ENCODE measurements at regions not wholly inside any gene's neighbourhood (a gene's known extent, or its start where the extent isn't known, plus 50 kb on each side); places are given as distances from the start of the nearest gene placed in this dataset.

- H3K27ac Mint-ChIP-seq, result no peak overlapping the region
- H3K4me3 Mint-ChIP-seq, result no peak overlapping the region
- H3K36me3 Mint-ChIP-seq, result no peaks in the 10 kb centered on the region
- DNase-seq, result no peak
- CTCF ChIA-PET, result no interaction called here
- no peaks in the 10 kb centered on the region for H3K27me3 Mint-ChIP-seq
- no peaks in the 10 kb centered on the region for H3K4me1 Mint-ChIP-seq
- no peaks in the 10 kb centered on the region for H3K9me3 Mint-ChIP-seq
These were observed 276.3 kb downstream of the PSAT1 start for GRCh38 chr9:78573205-78573604.

GRCh38 chr9:78573669-78574068, 276.7 kb downstream of the PSAT1 start:
- Mint-ChIP-seq H3K27me3 (no peaks in the 10 kb centered on the region), H3K27ac (no peak overlapping the region), H3K9me3 (no peaks in the 10 kb centered on the region), H3K4me3 (no peak overlapping the region), H3K4me1 (no peaks in the 10 kb centered on the region), H3K36me3 (no peaks in the 10 kb centered on the region)
- no peak for DNase-seq
- CTCF ChIA-PET, result no interaction called here

- Mint-ChIP-seq H3K27ac (no peak overlapping the region), H3K4me3 (no peak overlapping the region), H3K36me3 (no peaks in the 10 kb centered on the region), H3K27me3 (no peaks in the 10 kb centered on the region), H3K4me1 (no peaks in the 10 kb centered on the region), H3K9me3 (no peaks in the 10 kb centered on the region)
- CTCF ChIA-PET, result no interaction called here
- DNase-seq, result no peak
These were observed 277.6 kb downstream of the PSAT1 start for GRCh38 chr9:78574354-78575045.

- H3K4me1 Mint-ChIP-seq, result no peaks in the 10 kb centered on the region
- H3K27me3 Mint-ChIP-seq, result no peaks in the 10 kb centered on the region
- no peak overlapping the region for H3K27ac Mint-ChIP-seq
- no peak overlapping the region for H3K4me3 Mint-ChIP-seq
- H3K9me3 Mint-ChIP-seq, result no peaks in the 10 kb centered on the region
- no peak for DNase-seq
- CTCF ChIA-PET, result no interaction called here
- H3K36me3 Mint-ChIP-seq, result no peaks in the 10 kb centered on the region
These were observed 278.2 kb downstream of the PSAT1 start for GRCh38 chr9:78575081-78575480.

- H3K36me3 Mint-ChIP-seq, result no peaks in the 10 kb centered on the region
- DNase-seq, result no peak
- CTCF ChIA-PET, result no interaction called here
- H3K27ac Mint-ChIP-seq, result no peak overlapping the region
- H3K4me3 Mint-ChIP-seq, result no peak overlapping the region
- no peaks in the 10 kb centered on the region for H3K4me1 Mint-ChIP-seq
- no peaks in the 10 kb centered on the region for H3K27me3 Mint-ChIP-seq
- no peaks in the 10 kb centered on the region for H3K9me3 Mint-ChIP-seq
These were observed 278.8 kb downstream of the PSAT1 start for GRCh38 chr9:78575771-78576170.

GRCh38 chr9:78577156-78577906, 280.4 kb downstream of the PSAT1 start:
- Mint-ChIP-seq H3K27me3 (no peaks in the 10 kb centered on the region), H3K4me3 (no peak overlapping the region), H3K9me3 (no peaks in the 10 kb centered on the region), H3K36me3 (no peaks in the 10 kb centered on the region), H3K4me1 (no peaks in the 10 kb centered on the region), H3K27ac (no peak overlapping the region)
- CTCF ChIA-PET, result no interaction called here
- no peak for DNase-seq

GRCh38 chr9:78578072-78578471, 281.1 kb downstream of the PSAT1 start:
- H3K9me3 Mint-ChIP-seq, result no peaks in the 10 kb centered on the region
- no peak for DNase-seq
- H3K4me1 Mint-ChIP-seq, result no peaks in the 10 kb centered on the region
- CTCF ChIA-PET, result no interaction called here
- H3K36me3 Mint-ChIP-seq, result no peaks in the 10 kb centered on the region
- H3K27me3 Mint-ChIP-seq, result peaks cover 4% of the 10 kb centered on the region
- H3K4me3 Mint-ChIP-seq, result no peak overlapping the region
- no peak overlapping the region for H3K27ac Mint-ChIP-seq

- H3K4me1 Mint-ChIP-seq, result no peaks in the 10 kb centered on the region
- no peaks in the 10 kb centered on the region for H3K36me3 Mint-ChIP-seq
- DNase-seq, result no peak
- CTCF ChIA-PET, result no interaction called here
- no peak overlapping the region for H3K27ac Mint-ChIP-seq
- no peaks in the 10 kb centered on the region for H3K9me3 Mint-ChIP-seq
- peaks cover 5% of the 10 kb centered on the region for H3K27me3 Mint-ChIP-seq
- no peak overlapping the region for H3K4me3 Mint-ChIP-seq
These were observed 285.9 kb downstream of the PSAT1 start for GRCh38 chr9:78582821-78583220.

GRCh38 chr9:78584589-78584988, 287.7 kb downstream of the PSAT1 start:
- Mint-ChIP-seq H3K27me3 (peaks cover 6% of the 10 kb centered on the region), H3K27ac (no peak overlapping the region), H3K4me3 (no peak overlapping the region), H3K9me3 (no peaks in the 10 kb centered on the region), H3K36me3 (no peaks in the 10 kb centered on the region), H3K4me1 (no peaks in the 10 kb centered on the region)
- no peak for DNase-seq
- CTCF ChIA-PET, result no interaction called here

GRCh38 chr9:78585909-78586308, 289.0 kb downstream of the PSAT1 start:
- DNase-seq, result no peak
- H3K4me3 Mint-ChIP-seq, result no peak overlapping the region

GRCh38 chr9:78590068-78590467, 293.1 kb downstream of the PSAT1 start:
- Mint-ChIP-seq H3K9me3 (no peaks in the 10 kb centered on the region), H3K36me3 (no peaks in the 10 kb centered on the region), H3K4me1 (peaks cover 18% of the 10 kb centered on the region), H3K27ac (no peak overlapping the region), H3K4me3 (no peak overlapping the region), H3K27me3 (peaks cover 8% of the 10 kb centered on the region)
- CTCF ChIA-PET, result no interaction called here
- DNase-seq, result no peak

More at GRCh38 chr9:78585909-78586308, 289.0 kb downstream of the PSAT1 start:
- Mint-ChIP-seq H3K4me1 (peaks cover under 1% of the 10 kb centered on the region), H3K9me3 (no peaks in the 10 kb centered on the region), H3K36me3 (no peaks in the 10 kb centered on the region), H3K27me3 (peaks cover 9% of the 10 kb centered on the region), H3K27ac (no peak overlapping the region)
- CTCF ChIA-PET, result no interaction called here

- no peak overlapping the region for H3K27ac Mint-ChIP-seq
- peaks cover 18% of the 10 kb centered on the region for H3K4me1 Mint-ChIP-seq
- H3K9me3 Mint-ChIP-seq, result no peaks in the 10 kb centered on the region
- H3K36me3 Mint-ChIP-seq, result no peaks in the 10 kb centered on the region
- peaks cover 8% of the 10 kb centered on the region for H3K27me3 Mint-ChIP-seq
- H3K4me3 Mint-ChIP-seq, result no peak overlapping the region
- no peak for DNase-seq
- CTCF ChIA-PET, result interaction anchor here (0.7 kb wide), 1 partner anchor 69 kb away, joined by 3 read pairs; no protein-coding TSS in a partner anchor
These were observed 295.9 kb downstream of the PSAT1 start for GRCh38 chr9:78592811-78593210.

- CTCF ChIA-PET, result no interaction called here
- Mint-ChIP-seq H3K27me3 (peaks cover 4% of the 10 kb centered on the region), H3K4me3 (no peak overlapping the region), H3K9me3 (no peaks in the 10 kb centered on the region), H3K36me3 (no peaks in the 10 kb centered on the region), H3K4me1 (peaks cover 18% of the 10 kb centered on the region), H3K27ac (no peak overlapping the region)
- DNase-seq, result no peak
These were observed 298.4 kb downstream of the PSAT1 start for GRCh38 chr9:78595200-78595945.

- H3K36me3 Mint-ChIP-seq, result no peaks in the 10 kb centered on the region
- peaks cover 13% of the 10 kb centered on the region for H3K4me1 Mint-ChIP-seq
- H3K9me3 Mint-ChIP-seq, result no peaks in the 10 kb centered on the region
- no peak for DNase-seq
- H3K4me3 Mint-ChIP-seq, result no peak overlapping the region
- H3K27me3 Mint-ChIP-seq, result peaks cover 4% of the 10 kb centered on the region
- H3K27ac Mint-ChIP-seq, result no peak overlapping the region
- CTCF ChIA-PET, result no interaction called here
These were observed 299.4 kb downstream of the PSAT1 start for GRCh38 chr9:78596346-78596745.

- peaks cover 4% of the 10 kb centered on the region for H3K27me3 Mint-ChIP-seq
- H3K4me1 Mint-ChIP-seq, result no peaks in the 10 kb centered on the region
- CTCF ChIA-PET, result no interaction called here
- no peak overlapping the region for H3K27ac Mint-ChIP-seq
- no peak overlapping the region for H3K4me3 Mint-ChIP-seq
- DNase-seq, result no peak
- no peaks in the 10 kb centered on the region for H3K36me3 Mint-ChIP-seq
- H3K9me3 Mint-ChIP-seq, result no peaks in the 10 kb centered on the region
These were observed 301.2 kb downstream of the PSAT1 start for GRCh38 chr9:78598120-78598519.

Data from activated naive CD4-positive, alpha-beta T cell treated with anti-CD3 and anti-CD28 coated beads, Interleukin-2, amount 10 ng/mL, durations not matched to agents 7 days and 5 days (primary cell).